Sigmoid colon (tissue), 4 donors: ENCODE measurements at regions not wholly inside any gene's neighbourhood (a gene's known extent, or its start where the extent isn't known, plus 50 kb on each side); places are given as distances from the start of the nearest gene placed in this dataset.

Source experiments
- EP300 ChIP-seq, 4 donors: sonication (generic); formaldehyde crosslinking; IDR thresholded peaks; one replicate each; pipeline ENCODE4 v1.6.1; 2017; ENCODE audit warnings: antibody characterized with exemption in 4 of 4
- POLR2A ChIP-seq, 2 donors: fragments of 450-650 bp; IDR thresholded peaks; one replicate each; pipeline ENCODE4 v1.6.1; 2016; ENCODE audit warnings: antibody characterized with exemption in 2 of 2, mild to moderate bottlenecking in 2 of 2, moderate library complexity in 2 of 2
- TF ChIP-seq, protein P1 (sequence below), 4 experiments: fragments of 450-650 bp in 3 of 4; fragments of 200-600 bp in 1 of 4; IDR thresholded peaks; one replicate each; pipeline ENCODE4 v1.5.1; 2016 to 2019; ENCODE audit warnings: antibody characterized with exemption in 4 of 4, mild to moderate bottlenecking in 3 of 4, moderate library complexity in 2 of 4

DNA sequence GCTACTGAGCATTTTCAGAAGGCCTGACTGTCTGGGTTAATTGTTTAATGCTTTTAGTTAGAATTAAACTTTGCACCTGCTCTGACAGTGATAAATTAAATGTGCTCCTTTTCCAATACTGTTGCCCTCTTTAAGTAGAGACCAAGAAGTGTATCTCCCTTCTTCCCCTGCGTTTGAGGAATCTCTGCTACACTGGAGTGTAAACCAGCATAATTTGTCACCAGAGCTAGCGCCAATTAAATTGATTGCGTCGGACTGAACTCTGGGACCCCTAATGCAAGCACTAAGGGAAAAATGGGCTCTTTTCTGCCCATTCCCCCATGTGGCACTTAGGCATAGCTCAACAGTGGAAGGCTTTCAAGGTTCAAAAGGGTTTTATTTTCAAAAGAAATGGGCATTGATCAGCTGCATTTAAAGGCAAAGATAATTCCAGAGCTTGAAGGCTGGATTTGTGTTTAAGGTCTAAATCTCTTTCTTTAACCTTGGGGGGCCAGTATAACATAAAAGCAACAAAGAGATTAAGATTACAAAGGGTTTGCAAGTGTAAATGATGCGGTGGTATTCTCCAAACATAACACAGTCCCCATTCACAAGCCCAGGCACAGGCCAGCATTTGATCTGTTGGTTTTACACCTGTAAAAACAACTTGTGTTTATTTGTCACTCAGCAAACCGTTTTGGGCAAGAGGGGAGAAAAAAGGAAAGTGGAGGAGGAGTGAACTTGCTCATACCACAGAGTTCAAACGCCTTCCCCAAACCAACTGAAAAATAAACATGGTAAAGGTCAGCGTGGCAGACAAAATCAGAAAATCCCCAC, 427.6 kb downstream of the BCL11A start:
- TF ChIP-seq POLR2A (IDR thresholded peaks at IDR 0.05) (no peak), EP300 (IDR thresholded peaks at IDR 0.05) (no peak)
- TF ChIP-seq, protein P1, sequence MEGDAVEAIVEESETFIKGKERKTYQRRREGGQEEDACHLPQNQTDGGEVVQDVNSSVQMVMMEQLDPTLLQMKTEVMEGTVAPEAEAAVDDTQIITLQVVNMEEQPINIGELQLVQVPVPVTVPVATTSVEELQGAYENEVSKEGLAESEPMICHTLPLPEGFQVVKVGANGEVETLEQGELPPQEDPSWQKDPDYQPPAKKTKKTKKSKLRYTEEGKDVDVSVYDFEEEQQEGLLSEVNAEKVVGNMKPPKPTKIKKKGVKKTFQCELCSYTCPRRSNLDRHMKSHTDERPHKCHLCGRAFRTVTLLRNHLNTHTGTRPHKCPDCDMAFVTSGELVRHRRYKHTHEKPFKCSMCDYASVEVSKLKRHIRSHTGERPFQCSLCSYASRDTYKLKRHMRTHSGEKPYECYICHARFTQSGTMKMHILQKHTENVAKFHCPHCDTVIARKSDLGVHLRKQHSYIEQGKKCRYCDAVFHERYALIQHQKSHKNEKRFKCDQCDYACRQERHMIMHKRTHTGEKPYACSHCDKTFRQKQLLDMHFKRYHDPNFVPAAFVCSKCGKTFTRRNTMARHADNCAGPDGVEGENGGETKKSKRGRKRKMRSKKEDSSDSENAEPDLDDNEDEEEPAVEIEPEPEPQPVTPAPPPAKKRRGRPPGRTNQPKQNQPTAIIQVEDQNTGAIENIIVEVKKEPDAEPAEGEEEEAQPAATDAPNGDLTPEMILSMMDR (IDR thresholded peaks at IDR 0.05), result no peak
